Astrocyte (in vitro differentiated cells and primary cell): ENCODE measurements at regions not wholly inside any gene's neighbourhood (a gene's known extent, or its start where the extent isn't known, plus 50 kb on each side); places are given as distances from the start of the nearest gene placed in this dataset.

Source experiments
- DNase-seq: peaks from one replicate; pipeline ENCODE4 v3.0.0-alpha.2; 2010; ENCODE audit warnings: low read depth
- FAIRE-seq: peaks from 2 replicates; lab custom pipeline; 2011; peaks lifted over from hg19 to GRCh38; lab: Jason Lieb, UNC
- H2AFZ ChIP-seq: 2 replicates; pipeline ENCODE4 v1.6.0; 2012; ENCODE audit warnings: low read depth, low read length, inconsistent platforms
- H3K27ac ChIP-seq: 2 replicates; pipeline ENCODE4 v1.5.1; 2011; ENCODE audit warnings: low read depth, low read length, inconsistent platforms
- H3K27me3 ChIP-seq: 2 replicates; pipeline ENCODE4 v1.6.0; 2011; ENCODE audit warnings: low read length, inconsistent platforms; ENCODE audit not compliant: insufficient read depth
- H3K36me3 ChIP-seq: 2 replicates; pipeline ENCODE4 v1.5.1; 2011; ENCODE audit warnings: low read length, inconsistent platforms; ENCODE audit not compliant: insufficient read depth
- H3K4me1 ChIP-seq: 2 replicates; pipeline ENCODE4 v1.5.1; 2011; ENCODE audit warnings: low read length, inconsistent platforms; ENCODE audit not compliant: insufficient read depth
- H3K4me2 ChIP-seq: 2 replicates; pipeline ENCODE4 v1.6.0; 2012; ENCODE audit warnings: low read length, inconsistent platforms
- H3K4me3 ChIP-seq: 2 replicates; pipeline ENCODE4 v1.5.1; 2011; ENCODE audit warnings: low read depth, mild to moderate bottlenecking, low read length, inconsistent platforms; ENCODE audit not compliant: insufficient read depth
- H3K79me2 ChIP-seq: 2 replicates; pipeline ENCODE4 v1.6.0; 2012; ENCODE audit warnings: mild to moderate bottlenecking, low read length, inconsistent platforms; ENCODE audit not compliant: insufficient read depth
- H3K9ac ChIP-seq: 2 replicates; pipeline ENCODE4 v1.6.0; 2012; ENCODE audit warnings: mild to moderate bottlenecking, low read length, inconsistent platforms
- H3K9me3 ChIP-seq: 2 replicates; pipeline ENCODE4 v1.5.1; 2012; ENCODE audit warnings: low read depth, mild to moderate bottlenecking, low read length, inconsistent platforms; ENCODE audit not compliant: insufficient read depth
- H4K20me1 ChIP-seq: 2 replicates; pipeline ENCODE4 v1.6.0; 2012; ENCODE audit warnings: low read length, inconsistent platforms; ENCODE audit not compliant: insufficient read depth
- H3K27ac Mint-ChIP-seq: one replicate; pipeline ENCODE4 v1.8.0; 2021; ENCODE audit warnings: mild to moderate bottlenecking, mixed read lengths; ENCODE audit not compliant: unreplicated experiment
- H3K27me3 Mint-ChIP-seq: one replicate; pipeline ENCODE4 v1.8.0; 2021; ENCODE audit warnings: low read depth, mixed read lengths; ENCODE audit not compliant: unreplicated experiment
- H3K36me3 Mint-ChIP-seq: one replicate; pipeline ENCODE4 v1.8.0; 2021; ENCODE audit warnings: low read depth, mixed read lengths; ENCODE audit not compliant: unreplicated experiment
- H3K4me1 Mint-ChIP-seq: one replicate; pipeline ENCODE4 v1.8.0; 2021; ENCODE audit warnings: low read depth, mixed read lengths; ENCODE audit not compliant: unreplicated experiment
- H3K4me3 Mint-ChIP-seq: one replicate; pipeline ENCODE4 v1.8.0; 2021; ENCODE audit warnings: mild to moderate bottlenecking, moderate library complexity, mixed read lengths; ENCODE audit not compliant: unreplicated experiment
- H3K9me3 Mint-ChIP-seq: one replicate; pipeline ENCODE4 v1.8.0; 2021; ENCODE audit warnings: mild to moderate bottlenecking, mixed read lengths; ENCODE audit not compliant: unreplicated experiment
- CTCF ChIP-seq: IDR thresholded peaks from 2 replicates; pipeline ENCODE4 v1.5.1; 2011; ENCODE audit warnings: low read depth, mild to moderate bottlenecking, inconsistent platforms, low read length, moderate library complexity; ENCODE audit not compliant: insufficient read depth
- EZH2 ChIP-seq: IDR thresholded peaks from 2 replicates; pipeline ENCODE4 v1.6.1; 2012; ENCODE audit warnings: mild to moderate bottlenecking, low read length, inconsistent platforms; ENCODE audit not compliant: insufficient read depth

GRCh38 chr12:59084511-59085375 is 164.4 kb upstream of the LRIG3 start:
- Histone ChIP-seq H3K4me1 (peaks cover 25% of the 10 kb centered on the region), H3K79me2 (no peaks in the 10 kb centered on the region), H4K20me1 (no peaks in the 10 kb centered on the region), H3K9ac (peak overlapping the region; percentile 46), H3K27me3 (no peaks in the 10 kb centered on the region), H3K36me3 (no peaks in the 10 kb centered on the region), H2AFZ (peak overlapping the region; percentile 84), H3K4me2 (peak overlapping the region; percentile 67), H3K27ac (peak overlapping the region; percentile 59), H3K4me3 (no peak overlapping the region), H3K9me3 (no peaks in the 10 kb centered on the region)
- Mint-ChIP-seq H3K36me3 (no peaks in the 10 kb centered on the region), H3K27me3 (no peaks in the 10 kb centered on the region), H3K27ac (peak overlapping the region; percentile 80), H3K9me3 (no peaks in the 10 kb centered on the region), H3K4me3 (no peak overlapping the region), H3K4me1 (peaks cover 55% of the 10 kb centered on the region)
- peak; percentile 92 for DNase-seq
- TF ChIP-seq CTCF (no peak), EZH2 (no peak)
- FAIRE-seq, result peak; percentile 78

GRCh38 chr12:59082952-59083351 is 162.6 kb upstream of the LRIG3 start:
- Histone ChIP-seq H3K9me3 (no peaks in the 10 kb centered on the region), H3K4me1 (peaks cover 25% of the 10 kb centered on the region), H3K9ac (no peak overlapping the region), H3K36me3 (no peaks in the 10 kb centered on the region), H3K27ac (no peak overlapping the region), H3K4me3 (no peak overlapping the region), H4K20me1 (no peaks in the 10 kb centered on the region), H3K27me3 (no peaks in the 10 kb centered on the region), H2AFZ (no peak overlapping the region), H3K79me2 (no peaks in the 10 kb centered on the region), H3K4me2 (no peak overlapping the region)
- peaks cover 51% of the 10 kb centered on the region for H3K4me1 Mint-ChIP-seq
- no peaks in the 10 kb centered on the region for H3K9me3 Mint-ChIP-seq
- DNase-seq (no peak), FAIRE-seq (no peak)
- no peak overlapping the region for H3K4me3 Mint-ChIP-seq
- H3K27ac Mint-ChIP-seq, result no peak overlapping the region
- H3K27me3 Mint-ChIP-seq, result no peaks in the 10 kb centered on the region
- no peaks in the 10 kb centered on the region for H3K36me3 Mint-ChIP-seq
- no peak for TF ChIP-seq CTCF
- no peak for TF ChIP-seq EZH2

GRCh38 chr12:59080101-59080500 is 159.8 kb upstream of the LRIG3 start:
- Mint-ChIP-seq H3K27ac (no peak overlapping the region), H3K36me3 (no peaks in the 10 kb centered on the region), H3K9me3 (no peaks in the 10 kb centered on the region), H3K4me3 (no peak overlapping the region), H3K4me1 (peaks cover 50% of the 10 kb centered on the region), H3K27me3 (no peaks in the 10 kb centered on the region)
- no peaks in the 10 kb centered on the region for H3K9me3 ChIP-seq
- no peak overlapping the region for H3K9ac ChIP-seq
- H3K79me2 ChIP-seq, result no peaks in the 10 kb centered on the region
- H3K36me3 ChIP-seq, result no peaks in the 10 kb centered on the region
- DNase-seq (no peak), FAIRE-seq (no peak)
- H3K27me3 ChIP-seq, result no peaks in the 10 kb centered on the region
- no peak overlapping the region for H3K27ac ChIP-seq
- peaks cover 14% of the 10 kb centered on the region for H3K4me1 ChIP-seq
- H2AFZ ChIP-seq, result no peak overlapping the region
- no peaks in the 10 kb centered on the region for H4K20me1 ChIP-seq
- no peak overlapping the region for H3K4me3 ChIP-seq
- H3K4me2 ChIP-seq, result no peak overlapping the region
- TF ChIP-seq CTCF, result no peak
- TF ChIP-seq EZH2, result no peak
